ENCODE measurements at regions not wholly inside any gene's neighbourhood (a gene's known extent, or its start where the extent isn't known, plus 50 kb on each side); places are given as distances from the start of the nearest gene placed in this dataset.

DNA sequence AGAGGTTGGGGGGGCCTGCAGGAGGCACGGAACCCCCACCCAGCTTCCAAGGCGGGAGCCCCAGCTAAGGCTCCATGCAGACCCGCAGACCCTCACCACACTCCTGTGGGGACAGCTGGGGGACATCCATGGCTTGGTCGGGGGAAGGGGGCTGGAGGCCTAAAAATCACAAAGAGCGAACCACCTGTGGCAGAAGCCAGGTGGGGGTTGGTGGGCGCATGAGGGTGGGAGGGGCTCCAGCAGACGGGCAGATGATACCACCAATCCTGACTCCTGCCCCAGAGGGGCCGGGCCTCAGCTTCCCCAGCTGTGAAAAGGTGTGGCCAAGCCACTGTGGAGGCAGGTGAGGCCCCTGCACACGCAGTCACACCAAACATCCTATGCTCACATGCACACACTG, 111.6 kb downstream of the FAM53A start:
- TF ChIP-seq, protein P1, sequence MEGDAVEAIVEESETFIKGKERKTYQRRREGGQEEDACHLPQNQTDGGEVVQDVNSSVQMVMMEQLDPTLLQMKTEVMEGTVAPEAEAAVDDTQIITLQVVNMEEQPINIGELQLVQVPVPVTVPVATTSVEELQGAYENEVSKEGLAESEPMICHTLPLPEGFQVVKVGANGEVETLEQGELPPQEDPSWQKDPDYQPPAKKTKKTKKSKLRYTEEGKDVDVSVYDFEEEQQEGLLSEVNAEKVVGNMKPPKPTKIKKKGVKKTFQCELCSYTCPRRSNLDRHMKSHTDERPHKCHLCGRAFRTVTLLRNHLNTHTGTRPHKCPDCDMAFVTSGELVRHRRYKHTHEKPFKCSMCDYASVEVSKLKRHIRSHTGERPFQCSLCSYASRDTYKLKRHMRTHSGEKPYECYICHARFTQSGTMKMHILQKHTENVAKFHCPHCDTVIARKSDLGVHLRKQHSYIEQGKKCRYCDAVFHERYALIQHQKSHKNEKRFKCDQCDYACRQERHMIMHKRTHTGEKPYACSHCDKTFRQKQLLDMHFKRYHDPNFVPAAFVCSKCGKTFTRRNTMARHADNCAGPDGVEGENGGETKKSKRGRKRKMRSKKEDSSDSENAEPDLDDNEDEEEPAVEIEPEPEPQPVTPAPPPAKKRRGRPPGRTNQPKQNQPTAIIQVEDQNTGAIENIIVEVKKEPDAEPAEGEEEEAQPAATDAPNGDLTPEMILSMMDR (IDR thresholded peaks at IDR 0.05; ENCODE audit: control insufficient read depth, insufficient read depth, low read depth, low read length, missing control alignments), result no peak
- H3K4me3 ChIP-seq (ENCODE audit: control insufficient read depth, low read depth, low read length), result no peak overlapping the region
- no peak for DNase-seq (ENCODE audit: low read depth)

DNA sequence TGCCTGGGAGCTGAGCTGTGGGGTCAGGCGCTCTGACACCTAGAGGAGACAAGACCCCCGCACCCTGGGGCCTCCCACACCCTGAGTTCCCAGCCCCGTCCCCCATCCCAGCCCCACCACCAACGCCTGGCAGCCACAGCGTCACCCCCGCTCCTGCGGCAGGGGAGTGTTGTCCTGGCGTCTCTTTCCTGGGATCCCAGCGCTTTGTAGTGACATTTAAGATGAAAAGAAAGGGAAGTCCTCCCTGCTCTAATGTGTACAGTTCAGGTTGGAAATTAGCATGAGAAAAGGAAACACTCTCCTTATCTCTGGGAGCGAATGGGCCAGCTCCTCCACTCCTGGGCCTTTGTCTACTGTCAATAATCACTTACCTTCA, 112.1 kb downstream of the FAM53A start:
- no peak overlapping the region for H3K4me3 ChIP-seq (ENCODE audit: control insufficient read depth, low read depth, low read length)
- TF ChIP-seq, protein P1 (IDR thresholded peaks at IDR 0.05; ENCODE audit: control insufficient read depth, insufficient read depth, low read depth, low read length, missing control alignments), result no peak
- DNase-seq (ENCODE audit: low read depth), result no peak

DNA sequence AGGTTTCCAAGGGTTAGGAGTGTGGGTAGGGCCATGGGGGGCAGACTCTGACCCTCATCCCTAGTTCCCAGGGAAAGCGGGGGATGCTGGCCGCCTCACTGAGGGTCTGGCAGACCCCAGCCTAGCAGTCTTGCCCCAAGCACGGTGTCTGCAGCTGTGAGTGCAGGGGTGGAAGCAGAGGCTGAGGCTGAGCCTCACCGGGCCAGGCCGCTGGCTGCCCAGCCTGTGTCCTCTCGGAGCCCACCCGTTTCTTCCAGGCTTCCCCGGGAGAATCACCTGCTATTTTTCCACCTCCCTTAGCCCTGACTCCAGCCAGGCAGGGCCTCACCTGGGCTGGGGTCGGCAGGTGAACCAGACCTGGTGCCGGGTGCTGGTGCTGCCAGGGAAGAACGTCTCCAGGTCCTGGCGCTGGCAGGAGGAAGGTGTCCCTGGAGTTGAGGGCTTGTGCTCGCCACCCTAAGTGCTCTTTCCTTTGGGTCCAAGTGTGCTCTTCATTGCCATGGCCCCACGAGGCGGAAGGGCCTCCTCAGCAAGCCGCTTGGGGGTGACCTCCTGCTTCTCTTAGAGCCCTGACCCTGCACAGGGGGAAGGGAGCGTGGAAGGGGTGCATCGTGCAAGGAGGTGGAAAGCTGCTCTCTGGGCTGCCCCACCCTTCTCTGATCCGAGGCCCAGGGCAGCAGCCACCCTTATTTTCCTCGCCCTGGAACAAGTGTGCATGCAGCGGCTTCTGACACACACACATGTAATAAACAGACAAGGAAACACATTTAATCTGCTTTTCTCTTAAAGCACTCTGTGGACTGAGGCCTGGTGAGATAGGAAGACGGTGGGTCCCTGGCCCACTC, 112.7 kb downstream of the FAM53A start:
- TF ChIP-seq, protein P1 (IDR thresholded peaks at IDR 0.05; ENCODE audit: control insufficient read depth, insufficient read depth, low read depth, low read length, missing control alignments), result no peak
- H3K4me3 ChIP-seq (ENCODE audit: control insufficient read depth, low read depth, low read length), result no peak overlapping the region
- DNase-seq (ENCODE audit: low read depth), result no peak

DNA sequence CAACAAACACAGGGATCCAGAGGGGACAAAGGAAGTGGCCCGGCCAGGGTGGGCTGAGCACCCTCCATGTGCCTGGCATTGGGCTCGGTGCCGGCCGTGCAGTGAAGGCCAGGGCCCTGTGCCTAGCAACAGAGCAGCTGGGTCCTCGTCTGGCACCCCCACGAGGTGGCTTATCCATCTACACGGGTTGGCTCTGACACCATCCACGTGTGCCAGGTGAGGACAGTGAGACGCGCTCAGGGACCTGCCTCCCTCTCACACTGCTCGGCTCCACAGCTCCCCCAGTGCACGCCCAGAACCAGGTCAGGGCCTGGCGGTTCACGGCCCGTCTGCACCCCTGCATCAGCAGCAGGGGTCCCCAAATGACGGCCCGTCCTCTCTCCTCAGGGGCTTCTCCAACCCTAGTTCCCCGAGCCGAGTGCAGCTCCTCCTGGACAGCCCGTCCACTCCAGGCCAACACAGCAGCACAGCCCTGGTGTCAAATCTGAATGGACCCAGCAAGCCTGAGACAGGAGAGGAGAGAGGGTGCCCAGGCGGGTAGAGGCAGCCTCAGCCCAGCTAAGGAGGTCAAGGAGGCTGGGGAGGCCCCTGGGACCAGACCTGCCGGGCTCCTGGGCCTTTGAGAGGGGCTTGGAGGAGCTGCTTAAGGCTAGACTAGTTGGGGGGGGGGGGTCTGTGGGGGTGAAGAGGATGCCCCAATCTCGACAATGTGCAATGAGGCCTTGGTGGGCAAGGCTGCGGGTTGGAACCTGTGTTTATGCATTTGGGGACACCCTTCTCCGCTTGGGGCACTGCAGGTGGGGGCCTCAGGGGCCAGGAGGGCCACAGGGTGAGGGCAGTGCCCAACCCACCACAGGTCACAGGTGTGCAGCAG, 113.6 kb downstream of the FAM53A start:
- no peak for DNase-seq (ENCODE audit: low read depth)

DNA sequence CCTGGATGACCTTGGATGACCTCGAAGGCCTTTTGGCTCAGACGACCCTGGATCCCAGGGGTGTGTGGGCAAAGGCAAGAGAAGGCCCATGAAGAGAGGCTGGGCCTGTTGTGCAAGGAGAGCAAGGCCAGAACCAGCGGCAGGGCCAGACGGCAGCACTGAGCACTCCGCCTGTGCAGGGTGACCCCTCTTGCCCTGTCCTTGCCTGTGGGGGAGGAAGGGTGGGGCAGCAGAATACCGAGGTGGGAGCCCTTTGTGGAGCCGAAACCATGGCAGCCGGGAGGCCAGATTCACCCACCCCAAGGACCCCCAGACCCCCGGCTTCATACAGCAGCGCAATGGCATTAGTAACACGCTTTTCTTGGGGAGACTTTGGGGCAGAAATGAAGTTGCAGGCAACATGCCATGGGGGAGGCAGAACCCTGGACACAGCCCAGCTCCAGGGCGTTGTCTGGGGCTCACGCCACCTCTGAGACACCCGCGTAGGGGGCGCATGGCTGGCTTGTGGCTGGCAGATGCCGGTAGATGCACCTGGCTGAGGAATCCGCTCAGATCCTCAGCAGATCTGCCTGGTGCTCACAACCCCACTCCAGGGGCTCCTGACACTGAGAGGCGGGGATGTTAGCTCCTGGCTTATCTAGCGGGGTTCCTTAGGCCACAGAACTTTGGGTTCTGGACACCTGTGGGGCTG, 114.5 kb downstream of the FAM53A start:
- TF ChIP-seq, protein P1 (IDR thresholded peaks at IDR 0.05; ENCODE audit: control insufficient read depth, insufficient read depth, low read depth, low read length, missing control alignments), result no peak
- DNase-seq (ENCODE audit: low read depth), result no peak
- H3K4me3 ChIP-seq (ENCODE audit: control insufficient read depth, low read depth, low read length), result no peak overlapping the region

More for the DNA sequence above, 113.6 kb downstream of the FAM53A start:
- TF ChIP-seq, protein P1 (IDR thresholded peaks at IDR 0.05; ENCODE audit: control insufficient read depth, insufficient read depth, low read depth, low read length, missing control alignments), result no peak
- no peak overlapping the region for H3K4me3 ChIP-seq (ENCODE audit: control insufficient read depth, low read depth, low read length)

DNA sequence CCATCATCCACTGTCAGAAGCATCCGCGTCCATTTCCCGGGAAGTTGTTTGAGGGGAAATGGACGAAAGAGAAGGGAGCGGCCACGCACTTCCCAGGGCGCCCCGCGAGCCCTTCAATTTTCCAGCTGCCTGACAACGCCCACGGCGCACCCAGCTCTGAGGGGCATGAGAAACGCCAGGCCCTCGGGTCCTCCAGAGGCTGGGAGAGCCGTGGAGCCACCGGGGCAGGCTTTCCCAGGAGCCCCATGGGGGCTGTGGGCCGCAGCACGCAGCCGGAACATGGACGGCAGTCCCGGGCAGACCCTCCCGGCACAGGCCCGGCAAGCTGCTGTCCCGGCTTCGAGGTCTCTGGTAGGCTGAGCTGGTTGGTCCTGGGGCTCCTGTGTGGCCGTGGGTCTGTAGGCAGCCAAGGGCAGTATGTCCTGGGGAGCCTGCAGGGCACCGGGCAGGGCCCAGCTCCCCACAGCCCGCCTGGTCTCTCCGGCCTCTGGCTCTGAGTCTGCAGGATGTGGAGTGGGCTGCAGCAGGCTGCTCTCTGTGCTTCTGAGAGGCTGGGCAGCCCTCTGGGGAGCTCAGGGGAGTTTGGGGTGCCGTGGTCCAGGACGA, 115.2 kb downstream of the FAM53A start:
- no peak overlapping the region for H3K4me3 ChIP-seq (ENCODE audit: control insufficient read depth, low read depth, low read length)
- no peak for DNase-seq (ENCODE audit: low read depth)
- TF ChIP-seq, protein P1 (IDR thresholded peaks at IDR 0.05; ENCODE audit: control insufficient read depth, insufficient read depth, low read depth, low read length, missing control alignments), result no peak
